Endothelial cell of umbilical vein (primary cell): ENCODE measurements at regions not wholly inside any gene's neighbourhood (a gene's known extent, or its start where the extent isn't known, plus 50 kb on each side); places are given as distances from the start of the nearest gene placed in this dataset.

ENCODE experiments used
- BruUV-seq: library from RNA; stranded (reverse); fragments of 400-500 nt; replicated peaks from 2 replicates; lab custom pipeline; 2021; lab: Mats Ljungman, UMichigan
- CTCF ChIA-PET: fragments of 300-600, 350-600 bp; sonication (Branson Sonifier 250); formaldehyde crosslinking; loops from one replicate; lab custom pipeline; 2021; ENCODE audit warnings: antibody characterized with exemption, inconsistent platforms; lab: Charles Lee
- POLR2A ChIA-PET: fragments of 300-600, 350-600 bp; sonication (Branson Sonifier 250); formaldehyde crosslinking; loops from one replicate; lab custom pipeline; 2021; ENCODE audit warnings: antibody characterized with exemption, inconsistent platforms; lab: Charles Lee
- DNase-seq: peaks from one replicate; pipeline ENCODE4 v3.0.0-alpha.2; 2011; ENCODE audit warnings: low read depth, low spot score
- FAIRE-seq: peaks from 2 replicates; lab custom pipeline; 2011; peaks lifted over from hg19 to GRCh38; lab: Jason Lieb, UNC
- H2AFZ ChIP-seq: 2 replicates; pipeline ENCODE4 v1.6.0; 2012; ENCODE audit warnings: low read depth, low read length, control low read depth, inconsistent platforms
- H3K27ac ChIP-seq: 2 replicates; pipeline ENCODE4 v1.5.1; 2011; ENCODE audit warnings: low read depth, mild to moderate bottlenecking, control low read depth, low read length, moderate library complexity; ENCODE audit not compliant: insufficient read depth
- H3K27me3 ChIP-seq, 2 experiments: 2 replicates each; pipeline versions ENCODE4 v1.6.0 to v1.6.1; 2011; ENCODE audit warnings: low read length in 2 of 2, mixed read lengths in 1 of 2; ENCODE audit not compliant: control insufficient read depth in 2 of 2, insufficient read depth in 2 of 2
- H3K36me3 ChIP-seq, 2 experiments: 2 replicates in 1 of 2; 3 replicates in 1 of 2; pipeline ENCODE4 v1.5.1; 2011; ENCODE audit warnings: low read length in 2 of 2, mild to moderate bottlenecking in 1 of 2, moderate library complexity in 1 of 2; ENCODE audit not compliant: control insufficient read depth in 2 of 2, insufficient read depth in 2 of 2; ENCODE audit errors: extremely low read depth in 1 of 2
- H3K4me1 ChIP-seq: 3 replicates; pipeline ENCODE4 v1.5.1; 2011; ENCODE audit warnings: mild to moderate bottlenecking, low read length; ENCODE audit not compliant: control insufficient read depth, insufficient read depth; ENCODE audit errors: extremely low read depth
- H3K4me2 ChIP-seq: 2 replicates; pipeline ENCODE4 v1.6.1; 2011; ENCODE audit warnings: low read length, control low read depth, mixed read lengths; ENCODE audit not compliant: insufficient read depth
- H3K4me3 ChIP-seq, 3 experiments: fragments of 200-600 bp in 1 of 3; sonication (generic), shearing (Covaris generic) in 1 of 3; replicated peaks in 1 of 3; 2 replicates each; pipeline ENCODE4 v1.5.1; 2011 to 2016; ENCODE audit warnings: control low read depth in 3 of 3, low read length in 3 of 3, mild to moderate bottlenecking in 2 of 3, inconsistent platforms in 1 of 3, low read depth in 1 of 3, moderate library complexity in 1 of 3; ENCODE audit not compliant: insufficient read depth in 1 of 3
- H3K79me2 ChIP-seq: 2 replicates; pipeline ENCODE4 v1.6.0; 2012; ENCODE audit warnings: low read length, inconsistent platforms; ENCODE audit not compliant: control insufficient read depth, insufficient read depth
- H3K9ac ChIP-seq: replicated peaks from 2 replicates; pipeline ENCODE3; 2011; ENCODE audit warnings: low read length, control low read depth; ENCODE audit not compliant: insufficient read depth; ENCODE audit errors: extremely low read depth
- H3K9me1 ChIP-seq: replicated peaks from 3 replicates; pipeline ENCODE4 v1.6.0; 2011; ENCODE audit warnings: mild to moderate bottlenecking, low read length; ENCODE audit not compliant: control insufficient read depth, insufficient read depth; ENCODE audit errors: extremely low read depth
- H3K9me3 ChIP-seq: replicated peaks from 2 replicates; pipeline ENCODE4 v1.5.1; 2012; ENCODE audit warnings: low read length, inconsistent platforms; ENCODE audit not compliant: control insufficient read depth, insufficient read depth
- H4K20me1 ChIP-seq: replicated peaks from 2 replicates; pipeline ENCODE3; 2011; ENCODE audit warnings: mild to moderate bottlenecking, low read length; ENCODE audit not compliant: control insufficient read depth, insufficient read depth; ENCODE audit errors: extremely low read depth
- EZH2 ChIP-seq: IDR thresholded peaks from 2 replicates; pipeline ENCODE4 v1.6.1; 2012; ENCODE audit warnings: borderline replicate concordance, low read depth, mild to moderate bottlenecking, moderate library complexity, low read length, inconsistent platforms; ENCODE audit not compliant: severe bottlenecking
- FOS ChIP-seq: IDR thresholded peaks from 2 replicates; pipeline ENCODE4 v1.6.1; 2011; ENCODE audit warnings: mild to moderate bottlenecking, low read length, moderate library complexity, borderline replicate concordance; ENCODE audit not compliant: insufficient read depth
- GATA2 ChIP-seq: IDR thresholded peaks from 2 replicates; pipeline ENCODE4 v1.7.0; 2011; ENCODE audit warnings: low read depth, mild to moderate bottlenecking, moderate library complexity, mixed read lengths, low read length; ENCODE audit not compliant: insufficient read length, insufficient read depth
- JUN ChIP-seq: IDR thresholded peaks from 2 replicates; pipeline ENCODE4 v1.6.1; 2011; ENCODE audit warnings: borderline replicate concordance, low read depth; ENCODE audit not compliant: insufficient read length, insufficient read depth
- MYC ChIP-seq: IDR thresholded peaks from one replicate; pipeline ENCODE4 v1.6.1; 2011; ENCODE audit warnings: mild to moderate bottlenecking, low read depth, low read length
- POLR2A ChIP-seq: IDR thresholded peaks from 2 replicates; pipeline ENCODE4 v1.6.1; 2012; ENCODE audit warnings: low read depth, mild to moderate bottlenecking, control low read depth, low read length
- POLR2AphosphoS5 ChIP-seq: IDR thresholded peaks from 2 replicates; pipeline ENCODE4 v1.6.1; 2012; ENCODE audit warnings: low read depth, mild to moderate bottlenecking, control low read depth, low read length, moderate library complexity; ENCODE audit not compliant: insufficient read depth
- dilution Hi-C: fragments of 300-500 bp; cut with MboI; formaldehyde crosslinking; loops from one replicate; pipeline ENCODE4 v1.15.0; 2019; ENCODE audit warnings: low sequenced_read_pairs; ENCODE audit not compliant: extremely low pct_ligation_motif_present
- intact Hi-C: fragments of 100-400 bp; cut with micrococcal nuclease; formaldehyde crosslinking; loops from one replicate; pipeline ENCODE4 v1.10.0; 2022
- TF ChIP-seq, protein P1 (sequence below): IDR thresholded peaks from 2 replicates; pipeline ENCODE4 v1.6.1; 2011; ENCODE audit not compliant: insufficient read depth, insufficient read length
- TF ChIP-seq, protein P2 (sequence below), 2 donors: IDR thresholded peaks; 1 replicate in 1 of 2; 2 replicates in 1 of 2; pipeline ENCODE4 v1.5.1; 2011; ENCODE audit warnings: low read length in 2 of 2, mild to moderate bottlenecking in 2 of 2, moderate library complexity in 2 of 2, control low read depth in 1 of 2, inconsistent platforms in 1 of 2, low read depth in 1 of 2; ENCODE audit not compliant: insufficient read depth in 1 of 2; ENCODE audit errors: extremely low read depth in 1 of 2

DNA sequence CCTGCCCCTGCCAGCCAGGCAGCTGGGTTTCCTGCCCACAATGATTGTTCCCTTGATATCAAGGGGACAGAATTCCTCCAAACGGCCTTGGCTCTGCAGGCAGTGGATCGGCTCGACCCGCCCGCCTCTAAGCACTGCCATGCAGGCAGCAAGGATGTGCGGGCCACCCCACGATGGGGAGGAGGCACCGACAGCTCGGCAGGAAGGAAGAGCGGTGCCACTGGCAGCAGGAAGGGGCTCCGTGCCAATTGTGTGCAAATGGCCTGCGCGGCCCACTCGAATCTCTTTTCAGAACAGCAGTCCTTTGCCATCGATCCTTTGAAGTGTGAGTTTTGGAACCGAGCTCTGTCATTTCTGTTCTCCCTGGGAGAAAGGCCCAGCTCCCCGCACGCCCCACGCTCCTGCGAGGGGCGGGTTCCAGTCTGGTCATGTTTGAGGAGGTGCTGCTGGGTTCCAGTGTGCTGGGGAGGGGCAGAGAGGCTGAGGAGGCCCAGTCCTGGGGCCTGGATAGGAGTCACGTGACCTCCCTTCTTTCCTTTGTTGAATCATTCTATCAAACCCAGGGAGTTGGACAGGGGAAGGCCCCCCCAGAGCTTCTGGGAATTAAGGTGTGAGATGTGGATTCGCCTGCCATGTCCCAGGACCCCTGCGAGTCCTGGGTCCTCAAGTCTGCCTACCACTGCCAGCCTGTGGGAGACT, 406.0 kb downstream of the CTTN start:
- dilution Hi-C loops: no loop called here
- BruUV-seq: no TSS peak
- POLR2A ChIA-PET: no interaction called here

More for the DNA sequence above, 406.0 kb downstream of the CTTN start:
- no peaks in the 10 kb centered on the region for H4K20me1 ChIP-seq
- no peak overlapping the region for H3K4me3 ChIP-seq
- H3K4me2 ChIP-seq: no peak overlapping the region
- TF ChIP-seq, protein P1, sequence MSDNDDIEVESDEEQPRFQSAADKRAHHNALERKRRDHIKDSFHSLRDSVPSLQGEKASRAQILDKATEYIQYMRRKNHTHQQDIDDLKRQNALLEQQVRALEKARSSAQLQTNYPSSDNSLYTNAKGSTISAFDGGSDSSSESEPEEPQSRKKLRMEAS: no peak
- TF ChIP-seq EZH2 (no peak), POLR2A (no peak), FOS (no peak), GATA2 (no peak), MYC (no peak), POLR2AphosphoS5 (no peak), JUN (no peak)
- TF ChIP-seq, protein P2, sequence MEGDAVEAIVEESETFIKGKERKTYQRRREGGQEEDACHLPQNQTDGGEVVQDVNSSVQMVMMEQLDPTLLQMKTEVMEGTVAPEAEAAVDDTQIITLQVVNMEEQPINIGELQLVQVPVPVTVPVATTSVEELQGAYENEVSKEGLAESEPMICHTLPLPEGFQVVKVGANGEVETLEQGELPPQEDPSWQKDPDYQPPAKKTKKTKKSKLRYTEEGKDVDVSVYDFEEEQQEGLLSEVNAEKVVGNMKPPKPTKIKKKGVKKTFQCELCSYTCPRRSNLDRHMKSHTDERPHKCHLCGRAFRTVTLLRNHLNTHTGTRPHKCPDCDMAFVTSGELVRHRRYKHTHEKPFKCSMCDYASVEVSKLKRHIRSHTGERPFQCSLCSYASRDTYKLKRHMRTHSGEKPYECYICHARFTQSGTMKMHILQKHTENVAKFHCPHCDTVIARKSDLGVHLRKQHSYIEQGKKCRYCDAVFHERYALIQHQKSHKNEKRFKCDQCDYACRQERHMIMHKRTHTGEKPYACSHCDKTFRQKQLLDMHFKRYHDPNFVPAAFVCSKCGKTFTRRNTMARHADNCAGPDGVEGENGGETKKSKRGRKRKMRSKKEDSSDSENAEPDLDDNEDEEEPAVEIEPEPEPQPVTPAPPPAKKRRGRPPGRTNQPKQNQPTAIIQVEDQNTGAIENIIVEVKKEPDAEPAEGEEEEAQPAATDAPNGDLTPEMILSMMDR (IDR thresholded peaks at IDR 0.05; ENCODE audit: extremely low read depth in 1 of 2, insufficient read depth in 1 of 2, low read depth in 1 of 2, low read length in 2 of 2): no peak
- H3K4me1 ChIP-seq: no peaks in the 10 kb centered on the region
- CTCF ChIA-PET: no interaction called here
- no peaks in the 10 kb centered on the region for H3K9me1 ChIP-seq
- no peak overlapping the region for H3K27ac ChIP-seq
- no peaks in the 10 kb centered on the region for H3K27me3 ChIP-seq
- DNase-seq (no peak), FAIRE-seq (no peak)
- no peak overlapping the region for H3K9ac ChIP-seq
- H3K9me3 ChIP-seq: peaks cover 2% of the 10 kb centered on the region
- no peak overlapping the region for H2AFZ ChIP-seq
- intact Hi-C loops: no loop called here
- no peaks in the 10 kb centered on the region for H3K36me3 ChIP-seq
- no peaks in the 10 kb centered on the region for H3K79me2 ChIP-seq
